ENCODE measurements at regions not wholly inside any gene's neighbourhood (a gene's known extent, or its start where the extent isn't known, plus 50 kb on each side); places are given as distances from the start of the nearest gene placed in this dataset.
"Not testable (repeated sequence)": the region's sequence is repeated elsewhere in the genome, so short reads cannot be mapped to it uniquely, and the experiment has no call there.

GRCh38 chr12:67716817-67717216, 68.3 kb downstream of the DYRK2 start:
- no peak for DNase-seq (ENCODE audit: low read depth in 3 of 3)

- not testable (repeated sequence) for DNase-seq (ENCODE audit: low read depth in 3 of 3)
Measured at GRCh38 chr12:67719303-67719702, 70.8 kb downstream of the DYRK2 start.

GRCh38 chr12:67720351-67720856, 71.9 kb downstream of the DYRK2 start:
- DNase-seq (ENCODE audit: low read depth in 3 of 3): no peak

- no peak for DNase-seq (ENCODE audit: low read depth in 3 of 3)
Measured at GRCh38 chr12:67721248-67721647, 72.7 kb downstream of the DYRK2 start.

- no peak for DNase-seq (ENCODE audit: low read depth in 3 of 3)
Measured at GRCh38 chr12:67722296-67722695, 73.8 kb downstream of the DYRK2 start.

- no peak for DNase-seq (ENCODE audit: low read depth in 3 of 3)
Measured at GRCh38 chr12:67726868-67727267, 78.3 kb downstream of the DYRK2 start.

- DNase-seq (ENCODE audit: low read depth in 3 of 3): no peak
Measured at GRCh38 chr12:67727702-67728666, 79.4 kb downstream of the DYRK2 start.

GRCh38 chr12:67732857-67733256, 84.3 kb downstream of the DYRK2 start:
- DNase-seq (ENCODE audit: low read depth in 3 of 3): no peak

- no peak for DNase-seq (ENCODE audit: low read depth in 3 of 3)
Measured at GRCh38 chr12:67735868-67736267, 87.3 kb downstream of the DYRK2 start.

GRCh38 chr12:67740711-67741110, 92.2 kb downstream of the DYRK2 start:
- no peak for DNase-seq (ENCODE audit: low read depth in 3 of 3)

GRCh38 chr12:67741270-67741669, 92.7 kb downstream of the DYRK2 start:
- no peak for DNase-seq (ENCODE audit: low read depth in 3 of 3)

GRCh38 chr12:67742461-67742860, 93.9 kb downstream of the DYRK2 start:
- DNase-seq (ENCODE audit: low read depth in 3 of 3): no peak

- DNase-seq (ENCODE audit: low read depth in 3 of 3): no peak
Measured at GRCh38 chr12:67747869-67748742, 99.6 kb downstream of the DYRK2 start.

GRCh38 chr12:67748743-67749040, 100.1 kb downstream of the DYRK2 start:
- no peak for DNase-seq (ENCODE audit: low read depth in 3 of 3)

GRCh38 chr12:67750513-67751183, 102.1 kb downstream of the DYRK2 start:
- DNase-seq (ENCODE audit: low read depth in 3 of 3): no peak

- DNase-seq (ENCODE audit: low read depth in 3 of 3): no peak
Measured at GRCh38 chr12:67751381-67751928, 102.9 kb downstream of the DYRK2 start.

- DNase-seq (ENCODE audit: low read depth in 3 of 3): no peak
Measured at GRCh38 chr12:67752226-67752732, 103.7 kb downstream of the DYRK2 start.

GRCh38 chr12:67754933-67755697, 106.6 kb downstream of the DYRK2 start:
- no peak for DNase-seq (ENCODE audit: low read depth in 3 of 3)

- DNase-seq (ENCODE audit: low read depth in 3 of 3): no peak
Measured at GRCh38 chr12:67757651-67758050, 109.1 kb downstream of the DYRK2 start.

- DNase-seq (ENCODE audit: low read depth in 3 of 3): no peak
Measured at GRCh38 chr12:67758119-67758518, 109.6 kb downstream of the DYRK2 start.

GRCh38 chr12:67758521-67758920, 110.0 kb downstream of the DYRK2 start:
- DNase-seq (ENCODE audit: low read depth in 3 of 3): no peak
